ENCODE measurements at regions not wholly inside any gene's neighbourhood (a gene's known extent, or its start where the extent isn't known, plus 50 kb on each side); places are given as distances from the start of the nearest gene placed in this dataset.

- Histone ChIP-seq H3K36me3 (ENCODE audit: control insufficient read depth in 1 of 2, insufficient read depth in 2 of 2, low read length in 2 of 2) (no peaks in the 10 kb centered on the region), H3K4me2 (ENCODE audit: low read length) (no peak overlapping the region), H3K79me2 (ENCODE audit: insufficient read depth, low read length) (no peaks in the 10 kb centered on the region), H3K27ac (ENCODE audit: low read depth, low read length) (no peak overlapping the region), H4K20me1 (ENCODE audit: insufficient read depth) (no peaks in the 10 kb centered on the region; the same call in 1 of the 2 replicates), H3K9me2 (ENCODE audit: insufficient read depth) (no peaks in the 10 kb centered on the region), H3K27me3 (ENCODE audit: insufficient read depth, low read length) (no peaks in the 10 kb centered on the region), H3K4me3 (replicated peaks in 1 of 2; ENCODE audit: low read depth in 1 of 2, low read length in 2 of 2) (no peak overlapping the region), H2AFZ (ENCODE audit: low read depth, low read length, poor library complexity, severe bottlenecking) (no peak overlapping the region), H3K9me3 (ENCODE audit: control insufficient read depth in 1 of 2, insufficient read depth in 1 of 2, low read depth in 1 of 2, low read length in 2 of 2) (no peaks in the 10 kb centered on the region), H3K4me1 (ENCODE audit: control insufficient read depth in 1 of 2, insufficient read depth in 2 of 2, low read length in 2 of 2) (no peaks in the 10 kb centered on the region), H3K9ac (ENCODE audit: low read length) (no peak overlapping the region)
- no peak for DNase-seq (ENCODE audit: low read depth, low spot score)
- BruUV-seq (replicated peaks), result no TSS peak
- TF ChIP-seq ELF1 (IDR thresholded peaks at IDR 0.05; ENCODE audit: borderline replicate concordance, low read depth), result no peak
- TF ChIP-seq EGR1 (IDR thresholded peaks at IDR 0.05; ENCODE audit: low read depth), result no peak
- no peak for TF ChIP-seq POLR2AphosphoS5 (IDR thresholded peaks at IDR 0.05; ENCODE audit: low read depth, low read length)
- TF ChIP-seq JUND (IDR thresholded peaks at IDR 0.05), result no peak
- TF ChIP-seq ATF3 (IDR thresholded peaks at IDR 0.05), result no peak
- TF ChIP-seq CTCF (IDR thresholded peaks at IDR 0.05 in 2 of 3, conservative IDR thresholded peaks at IDR 0.05 in 1 of 3; ENCODE audit: borderline replicate concordance in 1 of 3, insufficient read depth in 1 of 3, low read depth in 2 of 3, low read length in 2 of 3), result no peak
- no peak for TF ChIP-seq REST (IDR thresholded peaks at IDR 0.05; ENCODE audit: low read depth)
- no peak for TF ChIP-seq POLR2A (IDR thresholded peaks at IDR 0.05; ENCODE audit: borderline replicate concordance, extremely low read depth, insufficient read depth, insufficient read length)
- TF ChIP-seq ZNF274 (IDR thresholded peaks at IDR 0.05; ENCODE audit: low read depth, low read length), result no peak
- TF ChIP-seq ZFX (IDR thresholded peaks at IDR 0.05), result no peak
- TF ChIP-seq CBX3 (IDR thresholded peaks at IDR 0.05; ENCODE audit: low read depth), result no peak
- no peak for TF ChIP-seq EZH2 (IDR thresholded peaks at IDR 0.05)
- no peak for TF ChIP-seq SRF (IDR thresholded peaks at IDR 0.05; ENCODE audit: low read depth)
- TF ChIP-seq ZBTB33 (IDR thresholded peaks at IDR 0.05; ENCODE audit: extremely low read depth, insufficient replicate concordance, low read length), result no peak
- ChIA-PET POLR2A (no interaction called here), RAD21 (ENCODE audit: low non-redundant PET in 1 of 2, low total read pairs in 2 of 2, uncharacterized antibody in 2 of 2, unreplicated experiment in 2 of 2) (no interaction called here), CTCF (no interaction called here)
- ATAC-seq, result no peak
- intact Hi-C loops (cut with micrococcal nuclease), result no loop called here
Measured at GRCh38 chr13:90170208-90170607, 1177.3 kb upstream of the MIR17HG start.

Measured in HCT116 (cell line).